AG10803 (cell line): ENCODE measurements at regions not wholly inside any gene's neighbourhood (a gene's known extent, or its start where the extent isn't known, plus 50 kb on each side); places are given as distances from the start of the nearest gene placed in this dataset.

Experiments used
- DNase-seq: peaks from one replicate; pipeline ENCODE4 v3.0.0; 2010; ENCODE audit warnings: low read depth
- H3K4me3 ChIP-seq: 2 replicates; pipeline ENCODE4 v1.5.1; 2011; ENCODE audit warnings: mild to moderate bottlenecking, low read length, control low read depth
- CTCF ChIP-seq: conservative IDR thresholded peaks from 2 replicates; pipeline ENCODE4 v1.5.1; 2011; ENCODE audit warnings: mild to moderate bottlenecking, low read length, control low read depth, inconsistent platforms

GRCh38 chr13:72313546-72313945, 413.9 kb downstream of the MZT1 start:
- TF ChIP-seq CTCF, result no peak
- no peak for DNase-seq
- H3K4me3 ChIP-seq, result no peak overlapping the region

- TF ChIP-seq CTCF, result no peak
- no peak overlapping the region for H3K4me3 ChIP-seq
- DNase-seq, result peak; percentile 22
Observed at GRCh38 chr13:72303941-72304746, 423.3 kb downstream of the MZT1 start.

GRCh38 chr13:72296246-72296645, 429.2 kb upstream of the DACH1 start:
- H3K4me3 ChIP-seq, result no peak overlapping the region
- no peak for TF ChIP-seq CTCF

GRCh38 chr13:72295153-72295552, 428.1 kb upstream of the DACH1 start:
- no peak for TF ChIP-seq CTCF
- peak; percentile 44 for DNase-seq

More at GRCh38 chr13:72296246-72296645, 429.2 kb upstream of the DACH1 start:
- no peak for DNase-seq

GRCh38 chr13:72293206-72293605, 426.2 kb upstream of the DACH1 start:
- H3K4me3 ChIP-seq, result no peak overlapping the region
- no peak for TF ChIP-seq CTCF
- DNase-seq, result no peak

More at GRCh38 chr13:72295153-72295552, 428.1 kb upstream of the DACH1 start:
- H3K4me3 ChIP-seq, result no peak overlapping the region

GRCh38 chr13:72290962-72291681, 424.1 kb upstream of the DACH1 start:
- TF ChIP-seq CTCF, result peak; percentile 14; the same call in 1 of the 2 replicates
- no peak overlapping the region for H3K4me3 ChIP-seq
- peak; percentile 81 for DNase-seq
